Activated naive CD4-positive, alpha-beta T cell treated with Interleukin-2 at 50 U/mL for 16 hours (primary cell): ENCODE measurements at regions not wholly inside any gene's neighbourhood (a gene's known extent, or its start where the extent isn't known, plus 50 kb on each side); places are given as distances from the start of the nearest gene placed in this dataset.

Experiments used
- DNase-seq: peaks from one replicate; pipeline ENCODE4 v3.0.0-alpha.2; 2020

- DNase-seq = no peak
These were observed 242.1 kb upstream of the FOXN3 start for GRCh38 chr14:89658977-89659670.

GRCh38 chr14:89657014-89657413 is 240.0 kb upstream of the FOXN3 start:
- DNase-seq = no peak

GRCh38 chr14:89654998-89655397 is 238.0 kb upstream of the FOXN3 start:
- DNase-seq = no peak

GRCh38 chr14:89652352-89652751 is 235.3 kb upstream of the FOXN3 start:
- DNase-seq = no peak

- no peak for DNase-seq
These were observed 234.8 kb upstream of the FOXN3 start for GRCh38 chr14:89651805-89652204.

GRCh38 chr14:89650077-89650978 is 233.3 kb upstream of the FOXN3 start:
- no peak for DNase-seq

- no peak for DNase-seq
These were observed 232.5 kb upstream of the FOXN3 start for GRCh38 chr14:89649451-89650075.

- DNase-seq = no peak
These were observed 231.9 kb upstream of the FOXN3 start for GRCh38 chr14:89648924-89649323.

GRCh38 chr14:89648510-89648909 is 231.5 kb upstream of the FOXN3 start:
- DNase-seq = no peak

- no peak for DNase-seq
These were observed 229.9 kb upstream of the FOXN3 start for GRCh38 chr14:89646971-89647370.

- no peak for DNase-seq
These were observed 227.6 kb upstream of the FOXN3 start for GRCh38 chr14:89644641-89645040.

GRCh38 chr14:89641495-89642175 is 224.6 kb upstream of the FOXN3 start:
- DNase-seq = no peak

GRCh38 chr14:89640141-89640540 is 223.1 kb upstream of the FOXN3 start:
- DNase-seq = no peak

- DNase-seq = no peak
These were observed 222.7 kb upstream of the FOXN3 start for GRCh38 chr14:89639687-89640086.

- DNase-seq = no peak
These were observed 221.9 kb upstream of the FOXN3 start for GRCh38 chr14:89638891-89639290.

GRCh38 chr14:89637581-89637980 is 220.5 kb upstream of the FOXN3 start:
- no peak for DNase-seq

GRCh38 chr14:89635615-89636014 is 218.6 kb upstream of the FOXN3 start:
- DNase-seq = no peak

GRCh38 chr14:89634037-89634436 is 217.0 kb upstream of the FOXN3 start:
- DNase-seq = no peak

- DNase-seq = no peak
These were observed 213.2 kb upstream of the FOXN3 start for GRCh38 chr14:89630101-89630829.

GRCh38 chr14:89629383-89629782 is 212.3 kb upstream of the FOXN3 start:
- no peak for DNase-seq

- DNase-seq = no peak
These were observed 211.5 kb upstream of the FOXN3 start for GRCh38 chr14:89628521-89628920.

GRCh38 chr14:89626233-89626806 is 209.3 kb upstream of the FOXN3 start:
- no peak for DNase-seq
